GM12891 (cell line): ENCODE measurements at regions not wholly inside any gene's neighbourhood (a gene's known extent, or its start where the extent isn't known, plus 50 kb on each side); places are given as distances from the start of the nearest gene placed in this dataset.

ENCODE experiments used
- PAX5 ChIP-seq: IDR thresholded peaks from 2 replicates; pipeline ENCODE4 v1.6.1; 2011; ENCODE audit warnings: low read length, moderate library complexity, mild to moderate bottlenecking; ENCODE audit not compliant: insufficient read depth, severe bottlenecking
- POLR2A ChIP-seq: IDR thresholded peaks from 2 replicates; pipeline ENCODE4 v1.6.1; 2011; ENCODE audit warnings: low read depth, low read length, control low read depth
- POLR2AphosphoS5 ChIP-seq: IDR thresholded peaks from 2 replicates; pipeline ENCODE4 v1.6.1; 2011; ENCODE audit warnings: low read depth, low read length, control low read depth
- SPI1 ChIP-seq: IDR thresholded peaks from 2 replicates; pipeline ENCODE4 v1.6.1; 2011; ENCODE audit warnings: low read depth, low read length, control low read depth
- TAF1 ChIP-seq: IDR thresholded peaks from 2 replicates; pipeline ENCODE4 v1.6.1; 2011; ENCODE audit warnings: low read depth, low read length, control low read depth

GRCh38 chr2:157158111-157158510 lies 99.4 kb upstream of the GALNT5 start:
- no peak for TF ChIP-seq POLR2AphosphoS5
- TF ChIP-seq TAF1 = no peak
- no peak for TF ChIP-seq PAX5
- no peak for TF ChIP-seq POLR2A
- no peak for TF ChIP-seq SPI1
